Pons (tissue), 1 donor: ENCODE measurements at regions not wholly inside any gene's neighbourhood (a gene's known extent, or its start where the extent isn't known, plus 50 kb on each side); places are given as distances from the start of the nearest gene placed in this dataset.
A peak's percentile ranks its signal among the peaks of the same experiment; 100 is the strongest.

ENCODE experiments used
- DNase-seq: peaks from one replicate; pipeline ENCODE4 v3.0.0-alpha.2; 2016; ENCODE audit warnings: low spot score

DNA sequence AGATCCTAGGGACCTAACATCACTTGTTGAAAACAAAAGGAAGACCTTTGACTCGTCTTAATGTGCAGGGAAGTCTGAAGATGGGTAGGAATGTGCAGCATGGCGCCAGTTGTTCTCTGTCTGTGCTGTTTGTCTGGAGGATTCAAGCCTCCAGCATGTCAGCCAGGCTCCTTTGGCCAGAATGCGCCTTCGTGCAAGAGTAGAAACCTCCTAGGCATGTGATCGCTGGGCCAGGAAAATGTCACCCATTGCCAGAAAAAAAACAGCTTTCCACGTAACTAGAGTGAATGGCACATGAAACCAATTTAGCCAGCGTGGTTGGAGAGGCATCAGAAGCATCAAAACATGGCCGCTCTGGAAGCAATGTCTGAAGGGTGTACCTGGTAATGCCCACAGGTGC, 132.7 kb downstream of the EDN1 start:
- no peak for DNase-seq

GRCh38 chr6:12423832-12424231, 133.7 kb downstream of the EDN1 start:
- DNase-seq = no peak

DNA sequence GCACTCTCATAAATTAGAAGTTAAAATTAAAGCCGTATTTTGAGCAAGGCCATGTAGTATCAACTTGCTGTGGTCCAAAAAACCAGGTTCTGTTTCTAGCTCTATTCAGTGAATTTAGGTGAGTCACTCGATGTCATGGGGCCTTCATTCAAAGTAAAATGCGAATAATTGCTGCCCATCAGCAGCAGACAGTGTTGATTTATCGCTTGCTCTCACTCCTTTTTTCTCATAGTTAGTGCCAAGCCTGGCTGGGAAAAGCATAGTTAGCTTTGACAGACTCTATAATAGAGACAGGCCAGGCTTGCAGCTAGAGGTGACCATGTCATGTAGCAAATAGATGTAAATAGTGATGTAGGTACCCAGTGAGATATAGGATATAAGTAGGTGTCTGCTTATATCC, 136.0 kb downstream of the EDN1 start:
- DNase-seq = no peak

DNA sequence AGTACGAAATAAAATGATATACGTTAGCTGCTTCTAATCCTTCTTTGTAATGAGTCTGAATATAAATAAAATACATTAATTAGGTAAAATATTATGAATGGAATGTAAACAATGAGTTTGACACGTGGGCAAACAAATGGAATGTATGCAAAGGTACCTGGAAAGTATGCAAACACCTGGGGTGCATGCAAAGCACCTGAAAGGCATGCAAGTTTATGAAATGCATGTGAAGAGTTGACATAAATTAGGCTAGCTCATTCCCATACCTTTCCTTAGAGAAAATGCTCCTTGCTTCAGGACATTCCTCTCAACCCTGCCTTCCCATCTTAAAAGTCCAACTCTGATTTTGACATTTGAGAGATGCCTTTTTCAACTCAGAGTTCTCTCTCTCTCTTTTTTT, 140.9 kb downstream of the EDN1 start:
- DNase-seq = no peak

DNA sequence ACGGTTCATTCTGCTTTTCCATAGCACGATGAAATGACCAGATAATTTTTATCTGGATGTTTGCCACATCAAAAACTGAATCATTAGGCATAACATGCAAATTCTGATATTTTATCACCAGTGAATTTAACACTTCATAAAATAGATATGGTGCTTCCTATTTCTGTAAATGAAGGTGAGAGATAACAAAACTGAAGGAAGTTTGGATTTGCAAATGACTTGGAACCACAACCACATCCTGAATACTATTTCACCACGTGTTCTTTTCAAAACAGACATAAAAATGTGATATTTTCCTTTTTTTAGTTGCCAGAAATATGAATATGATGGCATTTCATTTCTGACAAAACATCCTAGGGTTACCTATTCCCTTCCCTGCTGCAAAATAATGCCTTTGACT, 146.1 kb downstream of the EDN1 start:
- no peak for DNase-seq

GRCh38 chr6:12436683-12437082, 146.5 kb downstream of the EDN1 start:
- no peak for DNase-seq

GRCh38 chr6:12439296-12439695, 149.1 kb downstream of the EDN1 start:
- no peak for DNase-seq

GRCh38 chr6:12440981-12441380, 150.8 kb downstream of the EDN1 start:
- no peak for DNase-seq

DNA sequence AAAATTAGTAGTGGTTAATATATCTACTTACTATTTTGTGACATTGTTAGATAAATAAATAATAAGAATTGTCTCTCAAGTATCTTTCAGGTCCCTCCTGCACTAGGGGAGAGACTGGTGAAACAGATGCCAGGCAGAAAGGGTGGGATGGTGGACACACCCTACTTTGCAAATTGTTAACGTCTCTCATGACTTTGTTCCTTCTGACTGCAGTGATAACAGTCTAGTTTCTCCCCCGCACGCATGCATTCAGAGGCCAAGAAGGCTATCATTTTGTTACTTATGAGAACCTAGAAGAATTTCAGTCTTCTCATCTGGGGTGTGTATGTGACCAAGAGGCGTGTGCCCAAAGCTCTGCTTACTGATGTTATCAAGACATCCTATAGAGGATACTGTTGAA, 152.3 kb downstream of the EDN1 start:
- no peak for DNase-seq

DNA sequence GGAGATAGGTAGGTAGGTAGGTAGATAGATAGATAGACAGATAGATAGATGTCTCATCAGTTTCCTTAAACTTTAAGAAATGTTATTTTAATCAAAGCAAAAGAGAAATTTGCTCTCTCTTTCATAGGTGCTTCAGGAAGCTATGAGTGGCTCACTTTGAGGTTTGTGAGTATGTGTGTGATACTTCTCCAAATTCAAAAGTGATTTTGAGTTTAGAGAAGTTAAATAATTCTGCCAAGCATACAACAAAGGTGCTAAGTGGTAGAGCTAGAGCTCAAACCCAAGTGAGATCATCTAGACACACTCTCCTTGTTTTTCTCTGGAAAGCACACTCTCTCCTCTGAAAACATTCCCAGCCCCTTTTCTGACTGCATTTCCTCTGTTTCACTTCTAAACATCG, 156.2 kb downstream of the EDN1 start:
- no peak for DNase-seq

- DNase-seq = no peak
These were observed 159.3 kb downstream of the EDN1 start for GRCh38 chr6:12449447-12449846.

GRCh38 chr6:12450467-12450866, 160.3 kb downstream of the EDN1 start:
- peak; percentile 16 for DNase-seq

DNA sequence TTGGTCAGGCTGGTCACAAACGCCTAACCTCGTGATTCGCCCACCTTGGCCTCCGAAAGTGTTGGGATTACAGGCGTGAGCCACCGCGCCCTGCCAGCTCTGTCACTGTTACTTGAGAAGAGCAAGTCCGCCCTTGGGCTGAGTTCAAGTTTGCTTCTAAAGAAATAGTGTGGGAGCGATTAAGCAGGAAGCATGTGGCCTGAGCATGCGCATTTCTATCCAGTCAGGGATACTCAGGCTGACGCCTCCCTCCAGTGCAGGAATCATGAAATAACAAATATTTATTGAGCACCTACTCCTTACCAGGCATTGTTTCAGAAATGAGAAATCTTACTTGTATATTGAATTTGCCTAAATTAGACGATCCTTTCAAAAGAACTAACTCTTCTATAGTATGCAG, 166.2 kb downstream of the EDN1 start:
- no peak for DNase-seq

- no peak for DNase-seq
These were observed 166.9 kb downstream of the EDN1 start for GRCh38 chr6:12457094-12457493.

GRCh38 chr6:12458558-12458957, 168.4 kb downstream of the EDN1 start:
- DNase-seq = no peak

- DNase-seq = no peak
These were observed 169.9 kb downstream of the EDN1 start for GRCh38 chr6:12459945-12460661.

DNA sequence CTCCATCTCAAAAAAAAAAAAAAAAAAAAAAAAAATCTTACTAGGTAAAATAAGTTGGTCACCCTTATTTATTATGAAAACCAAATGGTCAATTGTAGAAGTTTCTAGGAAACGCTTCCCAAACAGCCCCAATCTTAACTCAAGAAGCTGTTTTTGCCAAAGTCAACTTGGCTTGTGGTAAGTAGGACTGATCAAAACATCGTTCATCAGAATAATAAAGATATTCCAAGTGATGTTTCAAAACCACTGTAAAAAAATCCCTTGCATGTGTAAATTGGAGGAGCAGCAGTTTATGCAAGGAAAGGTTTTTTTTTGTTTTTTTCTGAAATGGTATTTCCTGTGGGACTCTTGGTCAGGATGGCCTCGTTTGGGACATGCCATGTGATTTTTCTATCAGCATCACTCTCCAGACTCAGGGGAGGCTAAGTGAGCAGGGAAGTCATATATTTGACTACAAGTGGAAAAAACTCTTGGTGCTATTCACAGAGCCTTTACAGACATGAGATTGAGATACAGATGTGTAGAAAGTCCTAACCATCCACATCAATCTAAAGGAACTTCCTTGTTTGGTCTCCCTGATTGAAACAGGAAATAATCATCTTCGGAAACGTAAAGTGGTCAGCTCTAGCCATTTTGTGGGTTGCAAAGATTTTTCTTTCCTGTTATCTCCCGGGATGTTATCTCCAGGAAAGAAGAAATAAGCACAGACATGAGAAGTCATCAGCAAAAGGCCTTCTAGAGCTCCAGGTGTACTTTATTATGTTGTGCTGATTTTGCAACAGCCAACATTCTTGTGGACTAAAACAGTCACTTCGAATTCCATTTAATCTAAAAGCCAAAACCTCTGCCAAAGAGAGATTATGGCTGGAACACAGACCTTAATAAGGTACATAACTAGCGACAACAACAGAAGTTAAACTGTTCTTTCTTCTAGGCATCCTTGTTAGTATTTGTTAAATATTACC, 177.8 kb downstream of the EDN1 start:
- no peak for DNase-seq

- no peak for DNase-seq
These were observed 182.5 kb downstream of the EDN1 start for GRCh38 chr6:12472601-12473038.

GRCh38 chr6:12473494-12473893, 183.3 kb downstream of the EDN1 start:
- no peak for DNase-seq

DNA sequence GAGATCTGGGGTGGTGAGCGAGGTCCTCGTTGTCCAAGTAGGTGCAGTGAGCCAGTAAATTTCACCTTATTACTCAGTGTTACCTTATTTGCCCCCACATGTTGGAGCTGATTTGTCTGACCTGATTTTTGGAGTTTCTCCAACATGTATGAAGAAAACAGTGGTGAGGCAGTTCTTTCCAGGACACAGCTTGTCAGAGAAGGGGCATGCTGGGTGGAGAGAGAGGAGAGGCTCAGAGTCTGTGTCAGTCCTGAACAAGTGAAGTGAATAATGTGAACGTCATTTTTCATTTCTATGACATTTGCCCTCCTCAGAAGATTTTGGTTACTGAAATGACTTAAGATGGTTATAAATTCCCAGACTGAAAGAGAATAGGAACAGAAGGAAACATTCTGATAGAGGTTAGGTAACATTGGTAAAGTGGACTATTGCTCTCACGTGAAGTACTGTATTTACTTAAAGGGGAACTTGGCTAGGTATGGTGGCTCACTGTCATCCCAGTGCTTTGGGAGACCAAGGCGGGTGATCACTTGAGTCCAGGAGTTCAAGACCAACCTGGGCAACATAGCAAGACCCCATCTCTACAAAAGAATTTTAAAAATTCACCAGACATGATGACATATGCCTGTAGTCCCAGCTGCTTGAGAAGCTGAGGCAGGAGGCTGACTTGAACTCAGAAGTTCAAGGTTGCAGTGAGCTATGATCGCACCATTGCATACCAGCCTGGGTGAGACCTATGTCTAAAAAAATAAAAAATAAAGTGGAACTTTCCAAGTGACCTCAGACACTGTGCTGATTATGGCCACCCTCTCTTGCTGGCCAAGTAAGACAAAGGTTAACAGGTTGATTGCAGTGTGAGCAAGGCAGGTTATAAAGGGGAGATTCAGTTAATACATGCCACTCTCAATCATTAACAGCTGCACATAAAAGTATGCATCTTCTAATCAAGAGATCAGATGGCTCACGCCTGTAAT, 184.3 kb downstream of the EDN1 start:
- DNase-seq = no peak

GRCh38 chr6:12476484-12476883, 186.3 kb downstream of the EDN1 start:
- no peak for DNase-seq

DNA sequence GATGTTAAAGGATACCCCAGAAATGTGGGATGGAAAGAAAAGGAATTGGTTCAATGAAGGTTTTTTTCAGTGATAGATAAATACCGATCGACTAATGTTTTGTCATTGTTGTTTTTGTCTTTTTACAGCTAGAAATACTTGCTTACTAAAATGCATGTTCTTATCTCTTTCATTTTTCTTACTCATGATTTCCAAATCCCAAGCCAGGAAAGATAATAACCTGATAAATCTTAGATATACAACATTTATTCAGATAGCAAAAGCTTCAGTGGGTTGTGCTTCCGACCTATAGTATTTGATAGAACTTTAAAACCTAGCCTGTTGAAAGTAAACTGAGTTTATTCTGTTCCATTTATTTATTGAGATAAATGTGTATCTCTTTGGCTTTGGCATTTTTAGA, 187.5 kb downstream of the EDN1 start:
- DNase-seq = no peak
